ENCODE measurements at regions not wholly inside any gene's neighbourhood (a gene's known extent, or its start where the extent isn't known, plus 50 kb on each side); places are given as distances from the start of the nearest gene placed in this dataset. TPM values are rescaled to one million over a fixed set of nuclear protein-coding genes. Genes with fewer than 3 reads are reported as not detected.

Small RNA genes lying in the stretch of these regions (small RNA-seq; reads per million reads assigned to genes)
- gene RF00019 (ENCODE audit: insufficient read depth): not detected

Measured in H1 (cell line).